Stimulated activated CD4-positive, alpha-beta T cell treated with anti-CD3 and anti-CD28 coated beads, Interleukin-2, amount 100 ng/mL, for 24 hours (primary cell): ENCODE measurements at regions not wholly inside any gene's neighbourhood (a gene's known extent, or its start where the extent isn't known, plus 50 kb on each side); places are given as distances from the start of the nearest gene placed in this dataset.

Experiments
- DNase-seq, 2 donors: peaks; one replicate each; pipeline ENCODE4 v3.0.0-alpha.2; 2020

- DNase-seq, result no peak
Observed at GRCh38 chr1:79683420-79683819, 676.9 kb upstream of the ADGRL4 start.

- no peak for DNase-seq
Observed at GRCh38 chr1:79682478-79682877, 675.9 kb upstream of the ADGRL4 start.

- DNase-seq, result no peak
Observed at GRCh38 chr1:79681382-79681781, 674.9 kb upstream of the ADGRL4 start.

GRCh38 chr1:79679916-79680315 lies 673.4 kb upstream of the ADGRL4 start:
- no peak for DNase-seq

GRCh38 chr1:79667848-79668696 lies 661.5 kb upstream of the ADGRL4 start:
- DNase-seq, result no peak

- DNase-seq, result no peak
Observed at GRCh38 chr1:79667166-79667565, 660.6 kb upstream of the ADGRL4 start.

- no peak for DNase-seq
Observed at GRCh38 chr1:79663916-79664315, 657.4 kb upstream of the ADGRL4 start.

- no peak for DNase-seq
Observed at GRCh38 chr1:79662596-79662995, 656.1 kb upstream of the ADGRL4 start.

- no peak for DNase-seq
Observed at GRCh38 chr1:79660129-79660528, 653.6 kb upstream of the ADGRL4 start.

- no peak for DNase-seq
Observed at GRCh38 chr1:79657951-79658658, 651.6 kb upstream of the ADGRL4 start.

- no peak for DNase-seq
Observed at GRCh38 chr1:79655876-79656275, 649.3 kb upstream of the ADGRL4 start.

- no peak for DNase-seq
Observed at GRCh38 chr1:79652426-79652825, 645.9 kb upstream of the ADGRL4 start.

- no peak for DNase-seq
Observed at GRCh38 chr1:79648126-79648525, 641.6 kb upstream of the ADGRL4 start.

- no peak for DNase-seq
Observed at GRCh38 chr1:79646880-79647279, 640.4 kb upstream of the ADGRL4 start.

GRCh38 chr1:79638382-79638781 lies 631.9 kb upstream of the ADGRL4 start:
- no peak for DNase-seq

GRCh38 chr1:79633456-79633855 lies 626.9 kb upstream of the ADGRL4 start:
- no peak for DNase-seq

- no peak for DNase-seq
Observed at GRCh38 chr1:79629414-79629813, 622.9 kb upstream of the ADGRL4 start.

- DNase-seq, result no peak
Observed at GRCh38 chr1:79617777-79618176, 611.2 kb upstream of the ADGRL4 start.

GRCh38 chr1:79614762-79615161 lies 608.2 kb upstream of the ADGRL4 start:
- no peak for DNase-seq

GRCh38 chr1:79614106-79614505 lies 607.6 kb upstream of the ADGRL4 start:
- no peak for DNase-seq

- DNase-seq, result no peak
Observed at GRCh38 chr1:79613046-79613445, 606.5 kb upstream of the ADGRL4 start.

GRCh38 chr1:79604490-79605198 lies 598.1 kb upstream of the ADGRL4 start:
- DNase-seq, result no peak

- DNase-seq, result no peak
Observed at GRCh38 chr1:79603843-79604242, 597.3 kb upstream of the ADGRL4 start.

- DNase-seq, result no peak
Observed at GRCh38 chr1:79599257-79599656, 592.7 kb upstream of the ADGRL4 start.
